ENCODE measurements at regions not wholly inside any gene's neighbourhood (a gene's known extent, or its start where the extent isn't known, plus 50 kb on each side); places are given as distances from the start of the nearest gene placed in this dataset.

DNA sequence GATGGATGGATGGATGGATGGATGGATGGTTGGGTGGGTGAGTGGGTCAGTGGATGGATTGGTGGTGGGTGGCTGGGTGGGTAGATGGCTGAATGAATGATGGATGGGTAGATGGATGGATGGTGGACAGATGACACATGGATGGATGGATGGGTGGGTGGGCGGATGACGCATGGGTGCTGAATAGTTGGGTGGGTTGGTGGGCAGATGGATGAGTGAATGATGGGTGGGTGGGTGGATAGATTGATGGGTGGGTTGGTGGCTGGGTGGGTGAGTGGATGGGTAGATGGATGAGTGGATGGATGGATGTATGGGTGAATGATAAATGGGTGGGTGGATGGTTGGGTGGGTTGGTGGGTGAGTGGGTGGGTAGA lies 69.9 kb upstream of the NKX1-1 start:
- CTCF ChIA-PET = no interaction called here
- TF ChIP-seq GATA3 (IDR thresholded peaks at IDR 0.05; ENCODE audit: borderline replicate concordance) = no peak
- TF ChIP-seq, protein P1, sequence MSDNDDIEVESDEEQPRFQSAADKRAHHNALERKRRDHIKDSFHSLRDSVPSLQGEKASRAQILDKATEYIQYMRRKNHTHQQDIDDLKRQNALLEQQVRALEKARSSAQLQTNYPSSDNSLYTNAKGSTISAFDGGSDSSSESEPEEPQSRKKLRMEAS (IDR thresholded peaks at IDR 0.05) = no peak
- no peak for TF ChIP-seq FOSB (CRISPR knock-in tag; IDR thresholded peaks at IDR 0.05)
- no peak for TF ChIP-seq ZFP36 (IDR thresholded peaks at IDR 0.05; ENCODE audit: borderline replicate concordance, partially characterized antibody)
- no peak for TF ChIP-seq JUN (IDR thresholded peaks at IDR 0.05)
- TF ChIP-seq EHF (CRISPR knock-in tag; IDR thresholded peaks at IDR 0.05) = no peak
- no peak for TF ChIP-seq CHD2 (IDR thresholded peaks at IDR 0.05; ENCODE audit: low read length, partially characterized antibody)
- TF ChIP-seq, protein P2, sequence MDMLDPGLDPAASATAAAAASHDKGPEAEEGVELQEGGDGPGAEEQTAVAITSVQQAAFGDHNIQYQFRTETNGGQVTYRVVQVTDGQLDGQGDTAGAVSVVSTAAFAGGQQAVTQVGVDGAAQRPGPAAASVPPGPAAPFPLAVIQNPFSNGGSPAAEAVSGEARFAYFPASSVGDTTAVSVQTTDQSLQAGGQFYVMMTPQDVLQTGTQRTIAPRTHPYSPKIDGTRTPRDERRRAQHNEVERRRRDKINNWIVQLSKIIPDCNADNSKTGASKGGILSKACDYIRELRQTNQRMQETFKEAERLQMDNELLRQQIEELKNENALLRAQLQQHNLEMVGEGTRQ (IDR thresholded peaks at IDR 0.05) = no peak
- TF ChIP-seq KDM1A (IDR thresholded peaks at IDR 0.05; ENCODE audit: low read depth) = no peak

DNA sequence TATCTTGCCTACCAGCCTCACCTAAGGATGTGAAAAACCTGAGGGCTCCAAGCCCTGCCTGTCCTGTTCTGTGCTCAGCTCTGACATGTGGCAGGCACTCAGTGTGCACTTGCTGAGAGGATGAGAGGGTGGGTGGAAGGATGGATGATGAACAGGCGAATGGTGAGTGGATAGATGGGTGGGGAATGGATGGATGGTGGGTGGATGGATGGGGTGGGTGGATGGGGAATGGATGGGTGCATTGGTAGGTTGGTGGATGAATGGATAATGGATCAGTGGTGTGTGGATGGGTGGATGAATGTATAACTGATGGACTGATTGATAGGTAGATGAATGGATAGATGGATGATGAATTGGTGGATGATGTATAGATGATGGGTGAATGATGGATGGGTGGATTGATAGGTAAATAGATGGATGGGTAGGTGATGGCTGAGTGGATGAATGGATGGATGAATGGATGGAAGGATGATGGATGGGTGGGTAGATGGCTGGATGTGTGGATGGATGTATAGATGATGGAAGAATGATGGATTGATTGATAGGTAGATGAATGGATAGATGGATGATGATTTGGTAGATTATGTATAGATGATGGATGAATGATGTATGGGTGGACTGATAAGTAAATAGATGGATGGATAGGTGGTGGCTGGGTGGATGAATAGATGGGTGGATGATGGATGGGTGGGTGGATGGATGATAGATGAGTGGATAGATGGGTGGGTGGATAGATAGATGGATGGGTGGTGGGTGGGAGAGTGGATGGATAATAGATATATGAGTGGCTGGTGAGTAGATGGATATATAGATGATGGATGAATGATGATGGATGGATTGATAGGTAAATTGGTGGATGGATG lies 69.3 kb upstream of the NKX1-1 start:
- H3K27ac ChIP-seq = no peak overlapping the region
- DNase-seq (ENCODE audit: low read depth in 1 of 2, low spot score in 1 of 2) (no peak), ATAC-seq (no peak), FAIRE-seq (no peak)
- no peaks in the 10 kb centered on the region for H3K9me3 ChIP-seq
- ChIA-PET POLR2A (no interaction called here), CTCF (no interaction called here)
- no peak overlapping the region for H3K4me2 ChIP-seq
- no peaks in the 10 kb centered on the region for H3K4me1 ChIP-seq
- TF ChIP-seq FOXS1 (CRISPR knock-in tag; IDR thresholded peaks at IDR 0.05) = no peak
- TF ChIP-seq, protein P3, sequence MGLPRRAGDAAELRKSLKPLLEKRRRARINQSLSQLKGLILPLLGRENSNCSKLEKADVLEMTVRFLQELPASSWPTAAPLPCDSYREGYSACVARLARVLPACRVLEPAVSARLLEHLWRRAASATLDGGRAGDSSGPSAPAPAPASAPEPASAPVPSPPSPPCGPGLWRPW (IDR thresholded peaks at IDR 0.05) = no peak
- TF ChIP-seq KDM5A (IDR thresholded peaks at IDR 0.05) = no peak
- no peak for TF ChIP-seq EP300 (IDR thresholded peaks at IDR 0.05)
- TF ChIP-seq NR3C1 (IDR thresholded peaks at IDR 0.05) = no peak
- TF ChIP-seq RFX5 (IDR thresholded peaks at IDR 0.05) = no peak
- TF ChIP-seq, protein P4, sequence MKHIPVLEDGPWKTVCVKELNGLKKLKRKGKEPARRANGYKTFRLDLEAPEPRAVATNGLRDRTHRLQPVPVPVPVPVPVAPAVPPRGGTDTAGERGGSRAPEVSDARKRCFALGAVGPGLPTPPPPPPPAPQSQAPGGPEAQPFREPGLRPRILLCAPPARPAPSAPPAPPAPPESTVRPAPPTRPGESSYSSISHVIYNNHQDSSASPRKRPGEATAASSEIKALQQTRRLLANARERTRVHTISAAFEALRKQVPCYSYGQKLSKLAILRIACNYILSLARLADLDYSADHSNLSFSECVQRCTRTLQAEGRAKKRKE (CRISPR knock-in tag; IDR thresholded peaks at IDR 0.05; ENCODE audit: low read depth) = no peak
- TF ChIP-seq FOSB (CRISPR knock-in tag; IDR thresholded peaks at IDR 0.05) = no peak
- TF ChIP-seq ZSCAN20 (CRISPR knock-in tag; IDR thresholded peaks at IDR 0.05) = no peak
- TF ChIP-seq MAFK (IDR thresholded peaks at IDR 0.05; ENCODE audit: partially characterized antibody) = no peak
- no peak for TF ChIP-seq CEBPB (IDR thresholded peaks at IDR 0.05)
- TF ChIP-seq MAZ (IDR thresholded peaks at IDR 0.05; ENCODE audit: borderline replicate concordance, low read depth, low read length) = no peak
- no peak for TF ChIP-seq RAD21 (conservative IDR thresholded peaks at IDR 0.05 in 1 of 2, IDR thresholded peaks at IDR 0.05 in 1 of 2)
- TF ChIP-seq, protein P5, sequence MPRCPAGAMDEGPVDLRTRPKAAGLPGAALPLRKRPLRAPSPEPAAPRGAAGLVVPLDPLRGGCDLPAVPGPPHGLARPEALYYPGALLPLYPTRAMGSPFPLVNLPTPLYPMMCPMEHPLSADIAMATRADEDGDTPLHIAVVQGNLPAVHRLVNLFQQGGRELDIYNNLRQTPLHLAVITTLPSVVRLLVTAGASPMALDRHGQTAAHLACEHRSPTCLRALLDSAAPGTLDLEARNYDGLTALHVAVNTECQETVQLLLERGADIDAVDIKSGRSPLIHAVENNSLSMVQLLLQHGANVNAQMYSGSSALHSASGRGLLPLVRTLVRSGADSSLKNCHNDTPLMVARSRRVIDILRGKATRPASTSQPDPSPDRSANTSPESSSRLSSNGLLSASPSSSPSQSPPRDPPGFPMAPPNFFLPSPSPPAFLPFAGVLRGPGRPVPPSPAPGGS (IDR thresholded peaks at IDR 0.05) = no peak
- TF ChIP-seq ZFP36 (IDR thresholded peaks at IDR 0.05; ENCODE audit: borderline replicate concordance, partially characterized antibody) = no peak
- no peak for TF ChIP-seq POLR2A (IDR thresholded peaks at IDR 0.05; ENCODE audit: low read length)
- TF ChIP-seq HEYL (CRISPR knock-in tag; IDR thresholded peaks at IDR 0.05) = no peak
- no peak for TF ChIP-seq HOXB13 (CRISPR knock-in tag; IDR thresholded peaks at IDR 0.05; ENCODE audit: low read depth)
- TF ChIP-seq TP53 (CRISPR knock-in tag; IDR thresholded peaks at IDR 0.05) = no peak
- no peak overlapping the region for H3K4me3 ChIP-seq
- no CpG with 5 or more reads among the region's 1 CpG for WGBS (ENCODE audit: missing lambda C conversion rate)

More for the DNA sequence above, 69.9 kb upstream of the NKX1-1 start:
- no peak for FAIRE-seq
- H3K4me3 ChIP-seq = no peak overlapping the region
- 60% methylated on average over 2 of the region's 2 CpGs for WGBS (ENCODE audit: missing lambda C conversion rate)
- ATAC-seq = no peak
- no peak overlapping the region for H3K27ac ChIP-seq
- no peaks in the 10 kb centered on the region for H3K9me3 ChIP-seq
- no peak overlapping the region for H3K4me2 ChIP-seq
- H3K4me1 ChIP-seq = no peaks in the 10 kb centered on the region
- DNase-seq (ENCODE audit: low read depth in 1 of 2, low spot score in 1 of 2) = no peak
- POLR2A ChIA-PET = no interaction called here

Data from A549 (cell line).